Stimulated activated CD8-positive, alpha-beta memory T cell treated with anti-CD3 and anti-CD28 coated beads, Interleukin-7, amount 100 ng/mL, for 4 hours (primary cell): ENCODE measurements at regions not wholly inside any gene's neighbourhood (a gene's known extent, or its start where the extent isn't known, plus 50 kb on each side); places are given as distances from the start of the nearest gene placed in this dataset.
"Not testable (repeated sequence)": the region's sequence is repeated elsewhere in the genome, so short reads cannot be mapped to it uniquely, and the experiment has no call there.

Experiments
- DNase-seq, 2 donors: peaks; one replicate each; pipeline ENCODE4 v3.0.0-alpha.2; 2020; ENCODE audit warnings: low read depth in 2 of 2

GRCh38 chr12:13440844-13441243, 244.3 kb downstream of the EMP1 start:
- no peak for DNase-seq

- DNase-seq: no peak
Observed at GRCh38 chr12:13437541-13437940, 241.0 kb downstream of the EMP1 start.

DNA sequence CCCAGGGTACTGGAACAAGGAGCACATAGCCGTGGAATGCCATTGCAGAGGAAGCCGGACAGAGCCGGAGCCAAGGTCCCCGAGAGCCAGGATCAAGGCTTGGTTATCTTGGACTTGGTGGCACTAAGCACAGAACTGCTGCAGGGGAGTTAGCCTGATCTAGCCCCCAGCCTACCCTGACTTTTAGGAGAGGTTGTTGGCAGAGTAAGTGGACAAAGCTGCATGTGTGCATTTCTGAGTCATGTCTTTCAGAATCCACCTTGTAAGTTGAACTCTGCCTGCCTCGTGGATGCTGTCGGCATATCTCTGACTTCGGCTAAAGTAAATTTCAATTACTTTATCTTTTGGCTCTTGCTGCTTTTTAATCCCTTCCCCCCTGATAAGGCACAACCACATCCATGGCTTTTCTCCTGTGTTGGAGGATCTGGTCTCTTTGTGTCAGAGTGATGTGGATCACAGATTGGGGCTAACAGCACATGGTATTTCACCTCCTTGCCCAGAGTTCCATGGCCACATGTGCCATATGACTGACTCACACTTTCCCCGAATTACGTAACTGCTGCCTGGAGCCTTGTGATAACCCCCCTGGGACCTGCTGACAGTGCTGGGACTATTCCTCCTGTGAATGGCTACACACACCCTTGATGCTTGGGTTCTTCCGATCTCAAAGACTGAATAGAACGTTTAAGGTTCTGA, 240.3 kb downstream of the EMP1 start:
- DNase-seq: no peak

DNA sequence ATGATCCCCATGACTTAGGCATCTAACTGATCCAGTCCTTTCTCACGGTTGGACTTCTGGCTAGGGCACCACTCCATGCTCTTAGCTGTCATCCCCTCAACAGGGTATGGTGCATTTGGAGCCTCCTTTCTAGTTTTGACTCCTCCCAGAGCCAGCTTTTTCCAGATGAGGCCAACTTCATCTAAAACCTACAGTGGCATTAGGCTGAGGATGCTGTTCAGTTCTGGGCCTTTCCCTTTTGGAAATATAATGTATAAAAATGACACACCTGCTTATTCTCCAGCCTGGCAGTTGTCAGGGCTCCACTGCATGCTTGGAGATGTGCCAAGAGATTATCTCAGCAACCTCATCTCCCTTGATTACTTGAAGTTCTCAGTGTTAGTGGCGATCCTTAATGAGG, 239.7 kb downstream of the EMP1 start:
- no peak for DNase-seq

GRCh38 chr12:13435235-13435933, 238.9 kb downstream of the EMP1 start:
- no peak for DNase-seq

DNA sequence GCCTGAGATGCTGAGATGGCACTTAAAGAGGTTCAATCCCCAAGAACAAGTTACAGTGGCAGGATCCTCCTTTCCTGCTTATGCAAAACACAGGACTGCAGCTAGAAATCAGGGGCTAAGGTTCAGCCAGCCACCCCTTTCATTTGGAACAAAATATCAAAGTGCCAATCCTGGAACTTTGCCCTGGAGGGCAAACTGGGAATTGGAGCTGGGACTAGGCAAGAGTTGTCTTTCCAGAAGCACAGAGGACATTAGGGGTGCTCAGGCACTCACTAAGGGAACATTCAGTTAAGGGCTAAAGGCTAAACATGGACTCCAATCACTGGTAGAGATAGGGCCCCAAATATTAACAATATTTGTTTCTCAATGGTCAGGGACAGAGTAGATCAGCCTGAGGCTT, 237.2 kb downstream of the EMP1 start:
- no peak for DNase-seq

DNA sequence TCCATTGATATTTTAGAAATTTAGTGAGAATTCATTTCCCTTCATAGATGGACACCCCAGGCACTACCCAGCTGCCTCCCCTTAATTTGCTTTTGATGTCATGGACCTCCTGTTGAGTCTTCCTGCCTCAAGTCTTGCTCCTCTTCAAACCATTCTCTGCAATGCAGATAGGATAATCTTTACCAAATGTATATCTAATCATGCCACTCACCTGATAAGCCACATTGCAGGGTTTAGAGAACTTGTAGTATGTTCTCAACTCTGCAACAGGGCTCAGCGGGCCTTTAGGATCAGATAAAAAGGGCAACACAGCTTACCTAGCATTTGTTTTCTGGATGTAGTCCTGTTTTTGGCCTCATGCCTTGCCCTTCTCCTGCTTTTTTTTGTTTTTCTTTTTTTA, 234.5 kb downstream of the EMP1 start:
- DNase-seq: no peak

DNA sequence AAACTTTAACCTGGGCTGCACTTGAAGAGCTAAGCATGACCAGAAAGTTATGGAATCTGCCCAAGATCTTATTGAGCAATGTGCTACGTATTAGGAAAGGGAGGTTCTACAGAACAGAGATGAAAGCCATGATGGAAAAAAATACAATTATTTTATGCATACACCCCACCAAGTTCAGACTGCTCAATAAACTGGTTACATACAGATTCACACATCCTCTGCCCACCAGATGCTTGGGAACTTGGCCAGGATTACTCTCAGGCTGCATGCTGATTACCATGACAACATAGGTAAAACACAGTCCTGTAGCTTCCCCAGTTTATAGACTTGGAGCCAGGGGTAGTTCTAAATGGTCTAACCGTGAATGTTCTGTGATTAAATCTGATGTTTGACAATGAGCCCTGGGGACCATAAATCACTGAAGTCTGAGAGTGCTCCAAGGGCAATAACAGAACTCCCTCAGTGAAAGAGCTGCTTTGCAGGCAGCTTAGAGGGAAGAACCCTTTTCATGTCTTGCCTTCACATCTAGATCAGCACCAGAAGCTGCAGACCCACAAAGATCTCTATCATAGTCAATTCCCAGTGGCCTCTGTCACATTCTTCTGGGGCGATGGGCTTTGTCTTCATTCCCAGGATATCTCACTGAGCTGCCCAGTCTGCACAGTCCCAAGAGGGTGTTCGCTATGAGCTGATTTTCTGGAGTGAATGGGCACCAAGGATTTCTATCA, 232.2 kb downstream of the EMP1 start:
- DNase-seq: no peak

GRCh38 chr12:13425766-13426165, 229.2 kb downstream of the EMP1 start:
- DNase-seq: no peak

DNA sequence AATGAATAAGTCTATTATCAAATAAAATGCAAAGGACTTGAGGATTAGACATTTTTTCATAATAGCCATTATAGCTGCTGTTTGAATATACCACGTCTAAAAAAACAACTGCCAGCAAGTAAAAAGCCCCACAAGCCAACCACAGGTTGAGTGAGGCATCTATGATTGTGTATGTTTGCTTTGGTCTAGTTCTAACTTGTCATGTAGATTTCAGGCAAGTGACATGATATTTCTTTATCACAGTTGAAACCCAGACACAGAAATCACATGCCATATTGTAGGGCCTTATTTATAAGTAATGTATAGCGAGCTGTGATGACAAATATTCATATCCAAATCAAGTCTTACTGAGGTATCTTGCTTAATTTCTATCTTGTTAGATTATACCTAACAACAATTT, 225.8 kb downstream of the EMP1 start:
- DNase-seq: no peak

- no peak for DNase-seq
Observed at GRCh38 chr12:13417516-13417915, 221.0 kb downstream of the EMP1 start.

GRCh38 chr12:13411287-13411686, 214.8 kb downstream of the EMP1 start:
- DNase-seq: no peak

DNA sequence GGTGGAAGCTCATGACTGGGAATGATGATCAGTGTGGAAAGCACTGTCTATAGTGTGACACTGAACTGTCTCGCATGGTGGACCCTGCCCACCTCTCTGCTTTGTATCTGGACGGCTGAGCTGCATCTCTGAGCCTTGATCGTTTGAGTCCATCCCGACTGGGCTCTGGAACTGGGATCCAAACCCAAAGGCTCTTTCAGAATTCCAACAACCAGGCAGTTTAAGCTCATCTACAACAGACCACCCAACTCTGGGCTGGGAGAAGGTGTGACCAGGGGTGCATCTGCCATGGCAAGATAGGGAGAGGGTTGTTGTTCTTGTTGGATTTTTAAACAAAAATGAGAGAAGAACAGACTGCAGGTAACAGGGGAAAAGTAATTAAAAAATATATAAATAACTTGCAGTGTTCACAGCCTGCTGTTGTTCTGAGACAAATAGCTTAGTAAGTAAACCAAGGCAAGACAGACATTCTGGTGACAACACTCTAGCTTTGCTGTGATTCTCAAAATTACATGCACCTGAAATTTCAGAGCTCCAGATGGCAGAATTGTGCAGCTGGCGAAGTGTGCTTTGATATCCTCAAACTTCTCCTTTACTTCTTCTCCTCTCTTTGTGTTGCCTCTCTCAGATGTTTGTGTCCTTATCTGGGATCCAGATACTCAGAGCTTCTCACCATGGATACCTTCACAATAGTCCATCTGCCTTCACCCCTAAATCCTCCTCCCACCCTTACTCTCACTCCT, 209.6 kb downstream of the EMP1 start:
- no peak for DNase-seq

DNA sequence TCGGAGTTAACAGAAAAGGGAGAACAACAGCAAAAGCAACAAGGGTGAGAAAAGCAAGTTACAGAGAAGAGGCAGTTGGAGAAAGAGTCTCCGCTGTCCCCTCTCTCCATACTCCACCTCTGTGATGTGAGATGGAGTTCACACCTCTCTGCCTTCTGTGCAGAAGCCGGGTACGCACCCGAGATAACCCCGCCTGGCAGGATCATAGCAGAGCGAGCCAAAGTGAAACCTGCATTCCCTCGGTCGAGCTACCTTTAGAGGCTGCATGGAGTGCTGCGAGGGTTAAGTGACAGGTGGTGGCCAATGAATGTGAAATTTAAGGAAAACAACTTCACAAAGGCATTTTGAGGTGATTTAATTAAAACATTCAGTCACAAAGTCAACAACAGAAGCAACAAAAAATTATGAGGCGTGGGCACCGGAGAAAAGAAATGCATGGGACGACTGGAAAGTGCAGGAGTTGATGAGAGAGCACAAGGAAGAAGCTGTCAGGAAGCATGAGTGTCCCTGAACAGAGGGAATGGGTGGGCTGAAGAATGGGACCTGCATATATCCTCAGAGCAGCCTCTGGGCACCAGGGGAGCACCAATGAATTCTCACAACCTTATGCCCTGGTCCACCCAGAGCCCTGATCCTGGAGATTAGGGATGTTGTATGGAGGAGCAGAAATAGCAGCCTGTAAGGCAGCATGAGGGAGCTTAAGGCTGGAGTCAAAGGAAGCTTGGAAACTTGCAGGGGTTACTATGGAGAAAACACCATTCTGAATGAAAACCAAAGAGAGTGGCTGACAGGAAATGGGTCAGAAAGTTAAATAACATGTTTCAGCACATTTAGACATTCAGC, 208.3 kb downstream of the EMP1 start:
- DNase-seq: no peak

- no peak for DNase-seq
Observed at GRCh38 chr12:13404111-13404628, 207.6 kb downstream of the EMP1 start.

GRCh38 chr12:13391375-13391774, 194.8 kb downstream of the EMP1 start:
- DNase-seq: not testable (repeated sequence)

GRCh38 chr12:13390918-13391317, 194.4 kb downstream of the EMP1 start:
- no peak for DNase-seq

DNA sequence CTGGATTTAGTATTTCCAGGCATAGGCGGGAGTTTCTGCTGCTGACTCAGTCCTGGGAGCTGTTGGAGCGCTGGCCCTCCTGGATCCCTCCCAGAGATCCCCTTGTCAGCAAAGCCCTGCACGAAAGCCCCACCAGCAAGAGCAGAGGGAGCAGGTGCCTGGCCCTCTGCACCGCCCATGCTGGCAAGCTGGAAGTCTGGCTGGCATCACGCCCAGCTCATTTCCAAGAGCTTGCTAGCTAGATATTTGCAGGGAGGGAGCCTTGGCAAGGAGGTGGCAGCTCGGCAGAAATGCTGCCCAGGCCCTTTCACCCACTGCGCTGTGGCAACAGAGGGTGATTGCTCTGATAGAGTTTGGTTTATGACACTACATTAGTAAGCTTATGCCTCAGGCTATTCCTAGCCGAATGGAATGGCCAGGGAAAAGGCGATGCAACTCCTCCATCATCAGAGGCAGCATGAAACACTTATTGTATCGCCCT, 193.9 kb downstream of the EMP1 start:
- no peak for DNase-seq

DNA sequence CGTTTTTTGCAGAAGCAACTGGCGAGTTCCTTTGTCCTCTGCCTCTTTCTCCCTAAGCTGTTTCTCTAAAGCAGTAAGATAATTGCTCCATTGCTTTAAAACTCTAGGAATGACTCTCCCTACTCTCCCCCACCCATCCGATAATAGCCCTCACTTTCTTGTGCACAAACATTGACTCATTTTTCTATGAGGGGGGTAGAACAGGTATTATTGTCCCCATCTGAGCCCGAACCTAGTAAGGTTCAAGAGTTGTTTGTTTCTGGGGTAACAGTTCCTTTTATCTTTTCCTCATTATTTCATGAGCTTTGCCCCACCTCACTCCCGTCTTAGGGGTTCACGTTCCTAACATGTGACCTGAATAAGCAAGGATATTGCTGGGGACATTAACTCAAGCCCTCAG, 190.6 kb downstream of the EMP1 start:
- no peak for DNase-seq

GRCh38 chr12:13386323-13387039, 190.0 kb downstream of the EMP1 start:
- DNase-seq: no peak
